GM12872 (cell line): ENCODE measurements at regions not wholly inside any gene's neighbourhood (a gene's known extent, or its start where the extent isn't known, plus 50 kb on each side); places are given as distances from the start of the nearest gene placed in this dataset.

ENCODE experiments used
- CTCF ChIP-seq: IDR thresholded peaks from 3 replicates; pipeline ENCODE4 v1.5.1; 2011; ENCODE audit warnings: low read depth, mild to moderate bottlenecking, low read length, moderate library complexity; ENCODE audit not compliant: insufficient read depth

GRCh38 chr1:79519084-79519760, 512.7 kb upstream of the ADGRL4 start:
- no peak for TF ChIP-seq CTCF

GRCh38 chr1:79517470-79518224, 511.1 kb upstream of the ADGRL4 start:
- no peak for TF ChIP-seq CTCF

GRCh38 chr1:79507770-79508169, 501.2 kb upstream of the ADGRL4 start:
- no peak for TF ChIP-seq CTCF

- no peak for TF ChIP-seq CTCF
Measured at GRCh38 chr1:79501153-79501552, 494.6 kb upstream of the ADGRL4 start.

- TF ChIP-seq CTCF, result no peak
Measured at GRCh38 chr1:79499541-79499940, 493.0 kb upstream of the ADGRL4 start.

- peak; percentile 84 for TF ChIP-seq CTCF
Measured at GRCh38 chr1:79497193-79497773, 490.8 kb upstream of the ADGRL4 start.

- no peak for TF ChIP-seq CTCF
Measured at GRCh38 chr1:79496129-79496528, 489.6 kb upstream of the ADGRL4 start.
